WERI-Rb-1 (cell line): ENCODE measurements at regions not wholly inside any gene's neighbourhood (a gene's known extent, or its start where the extent isn't known, plus 50 kb on each side); places are given as distances from the start of the nearest gene placed in this dataset.

Experiments
- DNase-seq: peaks from one replicate; pipeline ENCODE4 v3.0.0-alpha.2; 2020
- H3K27ac ChIP-seq: fragments of 250-450 bp; sonication (Bioruptor Pico); 2 replicates; pipeline ENCODE4 v1.5.1; 2020; ENCODE audit warnings: mild to moderate bottlenecking, moderate library complexity
- H3K27me3 ChIP-seq: fragments of 250-450 bp; sonication (Bioruptor Pico); 2 replicates; pipeline ENCODE4 v1.5.1; 2021; ENCODE audit warnings: mild to moderate bottlenecking, low read depth, moderate library complexity; ENCODE audit not compliant: insufficient read depth, severe bottlenecking
- H3K36me3 ChIP-seq: fragments of 250-450 bp; sonication (Bioruptor Pico); 2 replicates; pipeline ENCODE4 v1.5.1; 2020; ENCODE audit warnings: mild to moderate bottlenecking, moderate library complexity
- H3K4me3 ChIP-seq: 2 replicates; pipeline ENCODE4 v1.5.1; 2011; ENCODE audit warnings: low read depth, mild to moderate bottlenecking, control low read depth, low read length
- H3K9me3 ChIP-seq: fragments of 250-450 bp; sonication (Bioruptor Pico); 2 replicates; pipeline ENCODE4 v1.5.1; 2021; ENCODE audit warnings: mild to moderate bottlenecking, moderate library complexity; ENCODE audit not compliant: severe bottlenecking
- CTCF ChIP-seq: IDR thresholded peaks from 2 replicates; pipeline ENCODE4 v1.5.1; 2011; ENCODE audit warnings: low read depth, mild to moderate bottlenecking, control low read depth, inconsistent platforms, low read length

GRCh38 chr13:40433001-40433400 is 233.4 kb downstream of the FOXO1 start:
- Histone ChIP-seq H3K36me3 (no peaks in the 10 kb centered on the region), H3K4me3 (no peak overlapping the region), H3K9me3 (no peaks in the 10 kb centered on the region), H3K27ac (no peak overlapping the region), H3K27me3 (no peaks in the 10 kb centered on the region)
- no peak for TF ChIP-seq CTCF
- DNase-seq: no peak

- Histone ChIP-seq H3K36me3 (no peaks in the 10 kb centered on the region), H3K27me3 (no peaks in the 10 kb centered on the region), H3K4me3 (no peak overlapping the region), H3K9me3 (no peaks in the 10 kb centered on the region), H3K27ac (no peak overlapping the region)
- TF ChIP-seq CTCF: no peak
- no peak for DNase-seq
Measured at GRCh38 chr13:40433577-40433976, 232.9 kb downstream of the FOXO1 start.

DNA sequence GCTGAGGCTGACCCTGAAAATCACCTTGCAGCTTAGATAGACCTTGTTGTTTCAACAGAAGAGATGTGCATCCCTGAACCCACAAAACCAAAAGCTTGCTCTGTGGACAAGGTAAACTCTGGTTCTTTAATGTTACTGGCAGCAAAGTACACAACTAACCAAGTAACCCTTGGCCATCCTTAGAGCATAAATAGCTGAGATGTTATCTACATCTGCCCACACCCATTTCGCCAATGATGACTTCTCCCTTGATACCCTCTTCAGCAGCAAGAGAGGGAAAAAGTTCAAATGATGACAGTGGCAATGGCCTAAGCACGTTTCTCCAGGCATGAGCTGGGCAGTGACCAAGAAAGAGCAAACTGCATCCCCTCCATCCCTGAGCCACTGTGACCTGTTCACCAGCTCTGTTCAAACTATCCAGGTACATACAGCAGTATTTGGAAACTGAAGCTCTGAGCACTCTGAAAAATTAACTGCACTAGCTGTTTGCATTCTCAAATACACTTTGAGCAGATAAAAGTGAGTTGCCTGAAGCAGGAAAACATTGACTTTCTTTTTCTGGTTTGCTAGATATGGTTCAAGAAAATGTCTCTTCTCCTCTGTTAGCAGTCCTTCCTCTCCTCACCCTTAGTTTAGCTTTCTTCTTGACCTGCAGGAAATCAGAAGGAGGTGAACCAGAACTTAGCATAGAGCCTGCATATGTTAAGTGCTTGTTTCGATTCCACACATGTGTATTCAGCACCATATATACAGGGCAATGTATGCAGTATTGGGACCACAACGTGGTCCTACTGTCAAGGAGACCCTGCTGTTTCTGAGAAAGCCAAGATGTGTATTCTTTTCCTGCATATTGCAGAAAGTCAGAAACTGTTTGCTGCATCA is 231.7 kb downstream of the FOXO1 start:
- Histone ChIP-seq H3K4me3 (no peak overlapping the region), H3K27me3 (no peaks in the 10 kb centered on the region), H3K36me3 (no peaks in the 10 kb centered on the region), H3K27ac (no peak overlapping the region), H3K9me3 (no peaks in the 10 kb centered on the region)
- DNase-seq: no peak
- no peak for TF ChIP-seq CTCF

- no peak for DNase-seq
- Histone ChIP-seq H3K27ac (no peak overlapping the region), H3K27me3 (no peaks in the 10 kb centered on the region), H3K36me3 (no peaks in the 10 kb centered on the region), H3K4me3 (no peak overlapping the region), H3K9me3 (no peaks in the 10 kb centered on the region)
- no peak for TF ChIP-seq CTCF
Measured at GRCh38 chr13:40438022-40438680, 228.3 kb downstream of the FOXO1 start.

DNA sequence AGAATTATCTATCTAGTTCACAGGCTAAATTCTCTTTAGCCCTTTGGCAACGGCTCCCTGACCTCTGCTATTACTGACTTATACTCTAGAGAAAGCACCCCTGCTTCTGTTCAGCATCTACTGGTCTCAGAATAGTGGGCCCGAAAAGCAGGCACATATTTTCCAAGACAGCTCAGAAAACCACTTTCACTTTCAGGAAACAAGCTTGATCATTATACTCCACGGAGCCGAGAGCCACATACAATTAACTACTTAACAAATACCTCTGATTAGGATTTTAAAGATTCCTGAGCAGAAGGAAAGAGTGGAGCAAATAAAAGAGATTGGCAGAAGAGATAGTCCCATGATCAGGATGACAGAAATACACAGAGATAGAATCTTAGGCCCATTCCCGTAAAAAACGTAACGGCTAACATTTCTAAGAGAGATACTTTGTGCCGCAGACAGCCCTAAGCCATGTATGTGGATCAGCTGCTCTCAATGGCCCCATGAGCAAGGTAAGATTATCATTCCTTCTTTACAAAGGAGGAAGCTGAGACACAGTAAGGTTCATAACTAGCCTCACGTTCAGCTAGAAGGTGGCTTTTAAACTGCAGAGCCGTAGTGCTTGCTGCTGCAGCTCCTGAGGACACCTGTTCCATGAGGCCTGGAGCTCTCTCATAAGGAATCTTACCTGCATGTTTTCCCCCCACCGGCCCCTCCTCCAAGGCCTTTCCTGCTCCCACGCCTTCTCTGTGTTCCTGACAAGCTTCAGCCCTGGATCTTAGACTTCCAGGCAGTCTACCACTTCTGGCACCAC is 227.2 kb downstream of the FOXO1 start:
- DNase-seq: no peak
- no peak for TF ChIP-seq CTCF
- no peaks in the 10 kb centered on the region for H3K36me3 ChIP-seq
- no peak overlapping the region for H3K27ac ChIP-seq
- no peaks in the 10 kb centered on the region for H3K27me3 ChIP-seq
- no peaks in the 10 kb centered on the region for H3K9me3 ChIP-seq
- no peak overlapping the region for H3K4me3 ChIP-seq
